Endothelial cell of umbilical vein (primary cell): ENCODE measurements at regions not wholly inside any gene's neighbourhood (a gene's known extent, or its start where the extent isn't known, plus 50 kb on each side); places are given as distances from the start of the nearest gene placed in this dataset.

Experiments
- BruUV-seq: library from RNA; stranded (reverse); fragments of 400-500 nt; replicated peaks from 2 replicates; lab custom pipeline; 2021; lab: Mats Ljungman, UMichigan
- CTCF ChIA-PET: fragments of 300-600, 350-600 bp; sonication (Branson Sonifier 250); formaldehyde crosslinking; loops from one replicate; lab custom pipeline; 2021; ENCODE audit warnings: antibody characterized with exemption, inconsistent platforms; lab: Charles Lee
- POLR2A ChIA-PET: fragments of 300-600, 350-600 bp; sonication (Branson Sonifier 250); formaldehyde crosslinking; loops from one replicate; lab custom pipeline; 2021; ENCODE audit warnings: antibody characterized with exemption, inconsistent platforms; lab: Charles Lee
- DNase-seq: peaks from one replicate; pipeline ENCODE4 v3.0.0-alpha.2; 2011; ENCODE audit warnings: low read depth, low spot score
- FAIRE-seq: peaks from 2 replicates; lab custom pipeline; 2011; peaks lifted over from hg19 to GRCh38; lab: Jason Lieb, UNC
- H2AFZ ChIP-seq: 2 replicates; pipeline ENCODE4 v1.6.0; 2012; ENCODE audit warnings: low read depth, low read length, control low read depth, inconsistent platforms
- H3K27ac ChIP-seq: 2 replicates; pipeline ENCODE4 v1.5.1; 2011; ENCODE audit warnings: low read depth, mild to moderate bottlenecking, control low read depth, low read length, moderate library complexity; ENCODE audit not compliant: insufficient read depth
- H3K27me3 ChIP-seq, 2 experiments: 2 replicates each; pipeline versions ENCODE4 v1.6.0 to v1.6.1; 2011; ENCODE audit warnings: low read length in 2 of 2, mixed read lengths in 1 of 2; ENCODE audit not compliant: control insufficient read depth in 2 of 2, insufficient read depth in 2 of 2
- H3K36me3 ChIP-seq, 2 experiments: 2 replicates in 1 of 2; 3 replicates in 1 of 2; pipeline ENCODE4 v1.5.1; 2011; ENCODE audit warnings: low read length in 2 of 2, mild to moderate bottlenecking in 1 of 2, moderate library complexity in 1 of 2; ENCODE audit not compliant: control insufficient read depth in 2 of 2, insufficient read depth in 2 of 2; ENCODE audit errors: extremely low read depth in 1 of 2
- H3K4me1 ChIP-seq: 3 replicates; pipeline ENCODE4 v1.5.1; 2011; ENCODE audit warnings: mild to moderate bottlenecking, low read length; ENCODE audit not compliant: control insufficient read depth, insufficient read depth; ENCODE audit errors: extremely low read depth
- H3K4me2 ChIP-seq: 2 replicates; pipeline ENCODE4 v1.6.1; 2011; ENCODE audit warnings: low read length, control low read depth, mixed read lengths; ENCODE audit not compliant: insufficient read depth
- H3K4me3 ChIP-seq, 3 experiments: fragments of 200-600 bp in 1 of 3; sonication (generic), shearing (Covaris generic) in 1 of 3; replicated peaks in 1 of 3; 2 replicates each; pipeline ENCODE4 v1.5.1; 2011 to 2016; ENCODE audit warnings: control low read depth in 3 of 3, low read length in 3 of 3, mild to moderate bottlenecking in 2 of 3, inconsistent platforms in 1 of 3, low read depth in 1 of 3, moderate library complexity in 1 of 3; ENCODE audit not compliant: insufficient read depth in 1 of 3
- H3K79me2 ChIP-seq: 2 replicates; pipeline ENCODE4 v1.6.0; 2012; ENCODE audit warnings: low read length, inconsistent platforms; ENCODE audit not compliant: control insufficient read depth, insufficient read depth
- H3K9ac ChIP-seq: replicated peaks from 2 replicates; pipeline ENCODE3; 2011; ENCODE audit warnings: low read length, control low read depth; ENCODE audit not compliant: insufficient read depth; ENCODE audit errors: extremely low read depth
- H3K9me1 ChIP-seq: replicated peaks from 3 replicates; pipeline ENCODE4 v1.6.0; 2011; ENCODE audit warnings: mild to moderate bottlenecking, low read length; ENCODE audit not compliant: control insufficient read depth, insufficient read depth; ENCODE audit errors: extremely low read depth
- H3K9me3 ChIP-seq: replicated peaks from 2 replicates; pipeline ENCODE4 v1.5.1; 2012; ENCODE audit warnings: low read length, inconsistent platforms; ENCODE audit not compliant: control insufficient read depth, insufficient read depth
- H4K20me1 ChIP-seq: replicated peaks from 2 replicates; pipeline ENCODE3; 2011; ENCODE audit warnings: mild to moderate bottlenecking, low read length; ENCODE audit not compliant: control insufficient read depth, insufficient read depth; ENCODE audit errors: extremely low read depth
- EZH2 ChIP-seq: IDR thresholded peaks from 2 replicates; pipeline ENCODE4 v1.6.1; 2012; ENCODE audit warnings: borderline replicate concordance, low read depth, mild to moderate bottlenecking, moderate library complexity, low read length, inconsistent platforms; ENCODE audit not compliant: severe bottlenecking
- FOS ChIP-seq: IDR thresholded peaks from 2 replicates; pipeline ENCODE4 v1.6.1; 2011; ENCODE audit warnings: mild to moderate bottlenecking, low read length, moderate library complexity, borderline replicate concordance; ENCODE audit not compliant: insufficient read depth
- GATA2 ChIP-seq: IDR thresholded peaks from 2 replicates; pipeline ENCODE4 v1.7.0; 2011; ENCODE audit warnings: low read depth, mild to moderate bottlenecking, moderate library complexity, mixed read lengths, low read length; ENCODE audit not compliant: insufficient read length, insufficient read depth
- JUN ChIP-seq: IDR thresholded peaks from 2 replicates; pipeline ENCODE4 v1.6.1; 2011; ENCODE audit warnings: borderline replicate concordance, low read depth; ENCODE audit not compliant: insufficient read length, insufficient read depth
- MYC ChIP-seq: IDR thresholded peaks from one replicate; pipeline ENCODE4 v1.6.1; 2011; ENCODE audit warnings: mild to moderate bottlenecking, low read depth, low read length
- POLR2A ChIP-seq: IDR thresholded peaks from 2 replicates; pipeline ENCODE4 v1.6.1; 2012; ENCODE audit warnings: low read depth, mild to moderate bottlenecking, control low read depth, low read length
- POLR2AphosphoS5 ChIP-seq: IDR thresholded peaks from 2 replicates; pipeline ENCODE4 v1.6.1; 2012; ENCODE audit warnings: low read depth, mild to moderate bottlenecking, control low read depth, low read length, moderate library complexity; ENCODE audit not compliant: insufficient read depth
- dilution Hi-C: fragments of 300-500 bp; cut with MboI; formaldehyde crosslinking; loops from one replicate; pipeline ENCODE4 v1.15.0; 2019; ENCODE audit warnings: low sequenced_read_pairs; ENCODE audit not compliant: extremely low pct_ligation_motif_present
- intact Hi-C: fragments of 100-400 bp; cut with micrococcal nuclease; formaldehyde crosslinking; loops from one replicate; pipeline ENCODE4 v1.10.0; 2022
- TF ChIP-seq, protein P1 (sequence below): IDR thresholded peaks from 2 replicates; pipeline ENCODE4 v1.6.1; 2011; ENCODE audit not compliant: insufficient read depth, insufficient read length
- TF ChIP-seq, protein P2 (sequence below), 2 donors: IDR thresholded peaks; 1 replicate in 1 of 2; 2 replicates in 1 of 2; pipeline ENCODE4 v1.5.1; 2011; ENCODE audit warnings: low read length in 2 of 2, mild to moderate bottlenecking in 2 of 2, moderate library complexity in 2 of 2, control low read depth in 1 of 2, inconsistent platforms in 1 of 2, low read depth in 1 of 2; ENCODE audit not compliant: insufficient read depth in 1 of 2; ENCODE audit errors: extremely low read depth in 1 of 2

DNA sequence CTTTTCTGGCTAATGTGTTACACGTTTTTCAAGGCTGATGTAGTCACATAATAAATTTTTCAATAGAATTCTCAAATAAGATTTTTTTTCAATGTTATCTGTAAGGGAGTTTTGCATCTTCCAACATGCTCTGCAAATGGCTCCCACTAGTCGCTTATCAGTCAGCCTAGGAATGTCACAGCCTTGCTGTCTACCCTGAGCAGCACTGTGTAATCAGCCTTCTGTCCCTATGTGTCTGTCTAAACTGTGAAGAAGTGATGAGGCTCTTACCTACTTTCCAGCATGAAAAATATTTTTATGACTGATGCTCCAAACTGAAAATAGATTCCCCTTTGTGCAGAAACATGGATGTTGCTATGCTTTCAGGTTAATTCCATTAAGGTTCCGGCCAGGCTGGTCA is 75.1 kb upstream of the FAM216B start:
- intact Hi-C loops, result no loop called here
- no peaks in the 10 kb centered on the region for H3K9me3 ChIP-seq
- no peaks in the 10 kb centered on the region for H3K36me3 ChIP-seq
- H3K9ac ChIP-seq, result no peak overlapping the region
- POLR2A ChIA-PET, result no interaction called here
- DNase-seq (no peak), FAIRE-seq (no peak)
- no peak overlapping the region for H2AFZ ChIP-seq
- peaks cover 0 to 1% of the 10 kb centered on the region in 2 experiments for H3K27me3 ChIP-seq
- H3K79me2 ChIP-seq, result no peaks in the 10 kb centered on the region
- no peak overlapping the region for H3K4me3 ChIP-seq
- H3K4me1 ChIP-seq, result no peaks in the 10 kb centered on the region
- no peaks in the 10 kb centered on the region for H4K20me1 ChIP-seq
- no TSS peak for BruUV-seq
- CTCF ChIA-PET, result no interaction called here
- no peak overlapping the region for H3K27ac ChIP-seq
- TF ChIP-seq MYC, result no peak
- H3K9me1 ChIP-seq, result no peaks in the 10 kb centered on the region
- dilution Hi-C loops, result no loop called here
- no peak overlapping the region for H3K4me2 ChIP-seq

DNA sequence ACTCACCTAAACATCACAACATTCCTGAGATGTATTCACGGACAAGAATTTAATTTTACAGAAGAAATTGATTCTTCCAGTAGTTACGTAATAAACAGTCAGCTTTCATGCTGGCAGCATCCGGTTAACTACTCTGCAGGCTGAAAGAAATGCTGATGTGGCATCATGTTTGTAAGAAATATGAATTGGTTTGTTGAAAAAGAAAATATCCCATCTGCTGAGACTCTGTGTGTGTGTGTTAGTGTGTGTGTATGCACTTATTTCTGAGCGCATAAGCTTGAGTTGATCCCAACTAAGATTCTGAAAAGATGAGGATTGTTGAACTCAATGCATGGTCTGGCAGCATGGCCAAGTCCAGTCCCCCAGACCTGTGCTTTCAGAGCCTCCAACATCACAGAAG is 74.3 kb upstream of the FAM216B start:
- Histone ChIP-seq H3K4me1 (no peaks in the 10 kb centered on the region), H3K27me3 (peaks cover 0 to 1% of the 10 kb centered on the region in 2 experiments), H3K27ac (no peak overlapping the region), H4K20me1 (no peaks in the 10 kb centered on the region), H3K4me3 (no peak overlapping the region), H2AFZ (no peak overlapping the region), H3K9me1 (no peaks in the 10 kb centered on the region), H3K79me2 (no peaks in the 10 kb centered on the region), H3K36me3 (no peaks in the 10 kb centered on the region), H3K4me2 (no peak overlapping the region), H3K9me3 (no peaks in the 10 kb centered on the region), H3K9ac (no peak overlapping the region)
- no TSS peak for BruUV-seq
- ChIA-PET CTCF (no interaction called here), POLR2A (no interaction called here)
- no peak for FAIRE-seq
- dilution Hi-C loops, result no loop called here
- TF ChIP-seq MYC (no peak), JUN (no peak), GATA2 (no peak), POLR2A (no peak), POLR2AphosphoS5 (no peak), FOS (no peak), EZH2 (no peak)
- TF ChIP-seq, protein P1, sequence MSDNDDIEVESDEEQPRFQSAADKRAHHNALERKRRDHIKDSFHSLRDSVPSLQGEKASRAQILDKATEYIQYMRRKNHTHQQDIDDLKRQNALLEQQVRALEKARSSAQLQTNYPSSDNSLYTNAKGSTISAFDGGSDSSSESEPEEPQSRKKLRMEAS, result no peak
- TF ChIP-seq, protein P2, sequence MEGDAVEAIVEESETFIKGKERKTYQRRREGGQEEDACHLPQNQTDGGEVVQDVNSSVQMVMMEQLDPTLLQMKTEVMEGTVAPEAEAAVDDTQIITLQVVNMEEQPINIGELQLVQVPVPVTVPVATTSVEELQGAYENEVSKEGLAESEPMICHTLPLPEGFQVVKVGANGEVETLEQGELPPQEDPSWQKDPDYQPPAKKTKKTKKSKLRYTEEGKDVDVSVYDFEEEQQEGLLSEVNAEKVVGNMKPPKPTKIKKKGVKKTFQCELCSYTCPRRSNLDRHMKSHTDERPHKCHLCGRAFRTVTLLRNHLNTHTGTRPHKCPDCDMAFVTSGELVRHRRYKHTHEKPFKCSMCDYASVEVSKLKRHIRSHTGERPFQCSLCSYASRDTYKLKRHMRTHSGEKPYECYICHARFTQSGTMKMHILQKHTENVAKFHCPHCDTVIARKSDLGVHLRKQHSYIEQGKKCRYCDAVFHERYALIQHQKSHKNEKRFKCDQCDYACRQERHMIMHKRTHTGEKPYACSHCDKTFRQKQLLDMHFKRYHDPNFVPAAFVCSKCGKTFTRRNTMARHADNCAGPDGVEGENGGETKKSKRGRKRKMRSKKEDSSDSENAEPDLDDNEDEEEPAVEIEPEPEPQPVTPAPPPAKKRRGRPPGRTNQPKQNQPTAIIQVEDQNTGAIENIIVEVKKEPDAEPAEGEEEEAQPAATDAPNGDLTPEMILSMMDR (IDR thresholded peaks at IDR 0.05; ENCODE audit: extremely low read depth in 1 of 2, insufficient read depth in 1 of 2, low read depth in 1 of 2, low read length in 2 of 2), result no peak
- intact Hi-C loops, result no loop called here
- DNase-seq, result no peak
